Activated T-helper 9 cell treated with anti-CD3 and anti-CD28 coated beads, Interleukin-2, amount 50 U/mL, for 16 hours (primary cell): ENCODE measurements at regions not wholly inside any gene's neighbourhood (a gene's known extent, or its start where the extent isn't known, plus 50 kb on each side); places are given as distances from the start of the nearest gene placed in this dataset.

ENCODE experiments used
- DNase-seq: peaks from one replicate; pipeline ENCODE4 v3.0.0-alpha.2; 2020; ENCODE audit warnings: low read depth

- no peak for DNase-seq
Measured at GRCh38 chr3:189117087-189117486, 54.7 kb upstream of the TPRG1 start.

- no peak for DNase-seq
Measured at GRCh38 chr3:189118896-189119295, 52.9 kb upstream of the TPRG1 start.

GRCh38 chr3:189119950-189120349, 51.8 kb upstream of the TPRG1 start:
- DNase-seq = no peak

GRCh38 chr3:189121092-189121491, 50.7 kb upstream of the TPRG1 start:
- DNase-seq = no peak
